B cell (primary cell): ENCODE measurements at regions not wholly inside any gene's neighbourhood (a gene's known extent, or its start where the extent isn't known, plus 50 kb on each side); places are given as distances from the start of the nearest gene placed in this dataset.

Experiments
- ATAC-seq: fragments of 200-7000 bp; cut with Tn5 transposase; one replicate; pipeline ENCODE4 v1.10.0; 2021; ENCODE audit warnings: low read depth, mild to moderate bottlenecking, moderate number of reproducible peaks, moderate library complexity
- CTCF ChIA-PET: fragments of 350-600 bp; sonication (Branson Sonifier 250); formaldehyde crosslinking; loops from one replicate; lab custom pipeline; 2021; ENCODE audit warnings: antibody characterized with exemption, inconsistent platforms; lab: Charles Lee
- POLR2A ChIA-PET: fragments of 350-600 bp; sonication (Branson Sonifier 250); formaldehyde crosslinking; loops from one replicate; lab custom pipeline; 2021; ENCODE audit warnings: antibody characterized with exemption; lab: Charles Lee
- DNase-seq: peaks from one replicate; pipeline ENCODE4 v3.0.0; 2013
- H2AFZ ChIP-seq: 2 replicates; pipeline ENCODE4 v1.6.1; 2012; ENCODE audit warnings: mild to moderate bottlenecking, low read depth, low read length; ENCODE audit not compliant: insufficient read depth, poor library complexity, severe bottlenecking
- H3K27ac ChIP-seq, 2 donors: 1 replicate in 1 of 2; 2 replicates in 1 of 2; pipeline ENCODE4 v1.5.1; 2012 to 2013; ENCODE audit warnings: low read length in 2 of 2, mild to moderate bottlenecking in 2 of 2, moderate library complexity in 1 of 2
- H3K27me3 ChIP-seq, 4 experiments: fragments of 200-600 bp in 1 of 4; sonication (generic) in 1 of 4; replicated peaks in 1 of 4; 1 replicate in 2 of 4; 2 replicates in 2 of 4; pipeline versions ENCODE4 v1.6.1 to v1.7.0; 2013 to 2016; ENCODE audit warnings: low read length in 3 of 4, mild to moderate bottlenecking in 2 of 4, mixed read lengths in 1 of 4, moderate library complexity in 1 of 4; ENCODE audit not compliant: insufficient read depth in 4 of 4, control insufficient read depth in 3 of 4; ENCODE audit errors: control extremely low read depth in 1 of 4
- H3K36me3 ChIP-seq, 2 experiments: replicated peaks in 1 of 2; 1 replicate in 1 of 2; 2 replicates in 1 of 2; pipeline versions ENCODE4 v1.6.1 to v1.7.1; 2013; ENCODE audit warnings: low read length in 1 of 2; ENCODE audit not compliant: insufficient read depth in 2 of 2, control insufficient read depth in 1 of 2; ENCODE audit errors: control extremely low read depth in 1 of 2, extremely low read depth in 1 of 2
- H3K4me1 ChIP-seq, 2 donors: fragments of 200-600 bp in 1 of 2; sonication (generic) in 1 of 2; 1 replicate in 1 of 2; 2 replicates in 1 of 2; pipeline versions ENCODE4 v1.5.1 to v1.6.1; 2013 to 2017; ENCODE audit warnings: low read length in 2 of 2; ENCODE audit not compliant: control insufficient read depth in 2 of 2, insufficient read depth in 2 of 2
- H3K4me2 ChIP-seq: replicated peaks from 2 replicates; pipeline ENCODE3; 2012; ENCODE audit warnings: mild to moderate bottlenecking, low read depth, low read length; ENCODE audit not compliant: poor library complexity, severe bottlenecking
- H3K4me3 ChIP-seq, 5 experiments: fragments of 200-600 bp in 1 of 5; sonication (generic) in 1 of 5; 1 replicate in 3 of 5; 2 replicates in 2 of 5; pipeline versions ENCODE4 v1.5.1 to v1.7.0; 2011 to 2016; ENCODE audit warnings: low read length in 4 of 5, mild to moderate bottlenecking in 4 of 5, low read depth in 2 of 5, control low read depth in 1 of 5, moderate library complexity in 1 of 5; ENCODE audit not compliant: insufficient read depth in 1 of 5; ENCODE audit errors: control extremely low read depth in 1 of 5, extremely low read depth in 1 of 5
- H3K79me2 ChIP-seq: fragments of 200-600 bp; sonication (generic); one replicate; pipeline ENCODE4 v1.6.0; 2016; ENCODE audit warnings: low read length; ENCODE audit not compliant: control insufficient read depth, insufficient read depth
- H3K9ac ChIP-seq: fragments of 200-600 bp; sonication (generic); 2 replicates; pipeline ENCODE4 v1.6.1; 2017; ENCODE audit warnings: mild to moderate bottlenecking, low read length, moderate library complexity
- H3K9me3 ChIP-seq, 3 donors: one replicate each; pipeline versions ENCODE4 v1.6.1 to v1.7.1; 2013; ENCODE audit warnings: low read length in 2 of 3; ENCODE audit not compliant: control insufficient read depth in 2 of 3, insufficient read depth in 1 of 3; ENCODE audit errors: control extremely low read depth in 1 of 3
- H4K20me1 ChIP-seq: 2 replicates; pipeline ENCODE4 v1.6.0; 2012; ENCODE audit warnings: mild to moderate bottlenecking, low read length; ENCODE audit not compliant: insufficient read depth, control insufficient read depth, poor library complexity, severe bottlenecking
- H3K27ac Mint-ChIP-seq: one replicate; pipeline ENCODE4 v1.8.0; 2021; ENCODE audit warnings: mixed read lengths
- H3K27me3 Mint-ChIP-seq: one replicate; pipeline ENCODE4 v1.8.0; 2021; ENCODE audit warnings: mixed read lengths
- H3K4me1 Mint-ChIP-seq: one replicate; pipeline ENCODE4 v1.8.0; 2021; ENCODE audit warnings: mixed read lengths
- H3K4me3 Mint-ChIP-seq: one replicate; pipeline ENCODE4 v1.8.0; 2021; ENCODE audit warnings: mixed read lengths
- H3K9me3 Mint-ChIP-seq: one replicate; pipeline ENCODE4 v1.8.0; 2022; ENCODE audit warnings: mixed read lengths; ENCODE audit not compliant: insufficient read depth
- CTCF ChIP-seq: fragments of 200-600 bp; IDR thresholded peaks from one replicate; pipeline ENCODE4 v1.8.0; 2022; ENCODE audit warnings: antibody characterized with exemption, mild to moderate bottlenecking
- EZH2 ChIP-seq: IDR thresholded peaks from 2 replicates; pipeline ENCODE4 v1.6.1; 2012; ENCODE audit warnings: borderline replicate concordance, low read depth, mild to moderate bottlenecking, moderate library complexity, low read length; ENCODE audit not compliant: insufficient read depth, poor library complexity, severe bottlenecking
- WGBS: methylation state at CpG from one replicate; pipeline ENCODE4 v1.1.5; 2013; ENCODE audit warnings: missing lambda C conversion rate; ENCODE audit not compliant: insufficient coverage; 5-methylcytosine and 5-hydroxymethylcytosine counted together
- intact Hi-C: fragments of 100-400 bp; cut with micrococcal nuclease; formaldehyde crosslinking; loops from one replicate; pipeline ENCODE4 v1.10.0; 2022

GRCh38 chr5:90305041-90305720, 104.4 kb downstream of the CETN3 start:
- Histone ChIP-seq H3K4me1 (peaks cover 3 to 4% of the 10 kb centered on the region in 2 donors), H3K27ac (no peak overlapping the region), H3K27me3 (no peaks in the 10 kb centered on the region), H3K79me2 (no peaks in the 10 kb centered on the region), H3K36me3 (no peaks in the 10 kb centered on the region), H3K4me2 (no peak overlapping the region), H3K9ac (no peak overlapping the region), H4K20me1 (no peaks in the 10 kb centered on the region), H3K4me3 (no peak overlapping the region), H2AFZ (no peak overlapping the region), H3K9me3 (no peaks in the 10 kb centered on the region)
- no peak for DNase-seq
- intact Hi-C loops: no loop called here
- WGBS: no CpG with 5 or more reads among the region's 3 CpGs
- peaks cover 10% of the 10 kb centered on the region for H3K4me1 Mint-ChIP-seq
- TF ChIP-seq CTCF: no peak
- TF ChIP-seq EZH2: no peak
- H3K9me3 Mint-ChIP-seq: no peaks in the 10 kb centered on the region
- POLR2A ChIA-PET: no interaction called here
- ATAC-seq: no peak
- H3K4me3 Mint-ChIP-seq: no peak overlapping the region
- H3K27ac Mint-ChIP-seq: no peak overlapping the region
- CTCF ChIA-PET: interaction anchor here (0.7 kb wide), 1 partner anchor 1594 kb away, joined by 3 read pairs; no protein-coding TSS in a partner anchor
- H3K27me3 Mint-ChIP-seq: peaks cover 9% of the 10 kb centered on the region

GRCh38 chr5:90301248-90301647, 108.3 kb downstream of the CETN3 start:
- H3K27me3 ChIP-seq: no peaks in the 10 kb centered on the region
- POLR2A ChIA-PET: no interaction called here
- H3K9me3 ChIP-seq: no peaks in the 10 kb centered on the region
- H3K9me3 Mint-ChIP-seq: no peaks in the 10 kb centered on the region
- H3K4me1 Mint-ChIP-seq: peaks cover 10% of the 10 kb centered on the region
- no peak overlapping the region for H3K4me3 ChIP-seq
- ATAC-seq (no peak), DNase-seq (no peak)
- TF ChIP-seq CTCF (no peak), EZH2 (no peak)
- peaks cover 3 to 4% of the 10 kb centered on the region in 2 donors for H3K4me1 ChIP-seq
- no peak overlapping the region for H3K4me3 Mint-ChIP-seq
- no peaks in the 10 kb centered on the region for H4K20me1 ChIP-seq
- peak overlapping the region; percentile 13 for H3K4me2 ChIP-seq
- H3K79me2 ChIP-seq: no peaks in the 10 kb centered on the region
- H3K27ac ChIP-seq: no peak overlapping the region
- no peak overlapping the region for H2AFZ ChIP-seq
- H3K9ac ChIP-seq: no peak overlapping the region
- 10% methylated on average over 1 of the region's 2 CpGs for WGBS
- peaks cover 9% of the 10 kb centered on the region for H3K27me3 Mint-ChIP-seq
- intact Hi-C loops: no loop called here
- no peak overlapping the region for H3K27ac Mint-ChIP-seq
- no peaks in the 10 kb centered on the region for H3K36me3 ChIP-seq
- CTCF ChIA-PET: no interaction called here
